ENCODE measurements at regions not wholly inside any gene's neighbourhood (a gene's known extent, or its start where the extent isn't known, plus 50 kb on each side); places are given as distances from the start of the nearest gene placed in this dataset.

DNA sequence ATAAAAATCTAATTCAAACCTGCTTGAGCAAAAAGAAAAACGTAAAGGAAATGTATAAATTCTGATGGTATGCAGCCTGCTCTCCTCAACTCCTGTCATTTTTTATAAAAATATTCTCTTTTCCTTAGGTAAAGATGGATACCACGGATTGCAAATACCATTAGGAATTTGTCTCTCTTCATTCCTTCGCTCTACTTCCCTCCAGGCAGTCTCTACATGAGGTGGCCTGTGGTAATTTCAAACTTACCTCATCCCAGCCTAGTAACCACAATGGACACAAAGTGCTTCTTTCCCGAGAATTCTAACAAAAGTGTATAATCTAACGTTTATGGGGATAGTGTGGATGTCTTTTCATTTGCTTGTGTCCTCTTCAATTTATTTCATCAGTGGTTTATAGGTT lies 239.5 kb upstream of the LRRC7 start:
- TF ChIP-seq, protein P1, sequence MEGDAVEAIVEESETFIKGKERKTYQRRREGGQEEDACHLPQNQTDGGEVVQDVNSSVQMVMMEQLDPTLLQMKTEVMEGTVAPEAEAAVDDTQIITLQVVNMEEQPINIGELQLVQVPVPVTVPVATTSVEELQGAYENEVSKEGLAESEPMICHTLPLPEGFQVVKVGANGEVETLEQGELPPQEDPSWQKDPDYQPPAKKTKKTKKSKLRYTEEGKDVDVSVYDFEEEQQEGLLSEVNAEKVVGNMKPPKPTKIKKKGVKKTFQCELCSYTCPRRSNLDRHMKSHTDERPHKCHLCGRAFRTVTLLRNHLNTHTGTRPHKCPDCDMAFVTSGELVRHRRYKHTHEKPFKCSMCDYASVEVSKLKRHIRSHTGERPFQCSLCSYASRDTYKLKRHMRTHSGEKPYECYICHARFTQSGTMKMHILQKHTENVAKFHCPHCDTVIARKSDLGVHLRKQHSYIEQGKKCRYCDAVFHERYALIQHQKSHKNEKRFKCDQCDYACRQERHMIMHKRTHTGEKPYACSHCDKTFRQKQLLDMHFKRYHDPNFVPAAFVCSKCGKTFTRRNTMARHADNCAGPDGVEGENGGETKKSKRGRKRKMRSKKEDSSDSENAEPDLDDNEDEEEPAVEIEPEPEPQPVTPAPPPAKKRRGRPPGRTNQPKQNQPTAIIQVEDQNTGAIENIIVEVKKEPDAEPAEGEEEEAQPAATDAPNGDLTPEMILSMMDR (IDR thresholded peaks at IDR 0.05), result no peak
- TF ChIP-seq POLR2A (IDR thresholded peaks at IDR 0.05), result no peak
